ENCODE measurements at regions not wholly inside any gene's neighbourhood (a gene's known extent, or its start where the extent isn't known, plus 50 kb on each side); places are given as distances from the start of the nearest gene placed in this dataset.

DNA sequence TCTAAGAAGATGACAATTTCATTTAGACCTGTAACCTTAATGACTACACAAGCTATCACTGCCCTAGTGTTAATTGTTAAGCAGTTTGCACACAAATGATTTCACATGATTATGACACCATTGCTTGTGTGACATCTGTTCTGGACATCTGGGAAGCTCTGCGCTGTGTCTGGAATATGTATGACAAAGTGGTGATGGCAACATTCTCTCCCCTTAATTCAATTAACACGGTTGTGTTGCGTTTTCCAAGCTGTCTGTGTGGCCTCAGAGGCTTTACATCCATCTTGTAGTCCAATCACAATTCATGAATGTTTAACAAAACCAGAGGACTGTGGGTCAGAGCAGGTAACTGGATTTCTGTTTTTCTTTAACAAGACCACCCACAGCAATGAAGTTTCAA, 204.4 kb downstream of the COG6 start:
- no peak for DNase-seq

- no peak for DNase-seq
These were observed 207.4 kb downstream of the COG6 start for GRCh38 chr13:39862900-39863299.

DNA sequence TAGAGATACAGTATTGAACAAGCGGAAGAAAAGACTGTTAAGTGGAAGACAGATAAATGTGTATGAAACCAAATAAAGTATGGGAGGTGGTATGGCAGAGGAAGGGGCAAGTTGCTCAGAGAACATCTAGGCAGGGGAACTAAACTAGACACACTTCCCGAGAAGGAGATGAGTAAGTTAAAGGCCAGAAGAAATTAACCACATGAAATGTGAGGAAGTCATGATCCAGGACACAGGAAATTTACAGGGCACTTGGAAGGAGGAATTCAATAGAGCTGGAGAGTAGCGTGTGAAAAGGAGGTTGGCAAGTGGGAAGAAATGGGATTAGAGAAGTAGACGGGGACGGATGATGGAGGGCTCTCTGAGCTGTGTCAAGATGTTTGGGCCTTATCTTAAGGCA, 208.8 kb downstream of the COG6 start:
- no peak for DNase-seq

GRCh38 chr13:39866722-39867121, 211.3 kb downstream of the COG6 start:
- DNase-seq = no peak

DNA sequence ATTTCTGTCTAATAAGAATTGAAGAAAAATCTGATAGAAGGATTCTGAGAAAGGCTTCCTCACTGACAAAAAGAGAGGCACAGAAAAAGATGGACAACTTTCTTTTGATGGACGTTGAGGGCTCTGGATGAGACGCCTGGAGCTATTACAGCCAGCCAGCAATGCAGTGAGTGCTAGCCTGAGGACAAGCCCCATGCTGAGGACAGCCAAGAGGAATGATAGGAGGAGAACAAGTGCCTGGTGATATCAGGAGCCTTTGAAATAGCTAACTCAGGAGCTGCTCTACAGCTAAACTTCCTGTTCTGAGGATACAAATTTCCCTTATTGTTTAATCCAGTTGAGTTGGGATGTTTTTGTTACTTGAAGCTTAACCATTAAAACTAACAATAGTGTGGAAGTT, 212.3 kb downstream of the COG6 start:
- no peak for DNase-seq

- no peak for DNase-seq
These were observed 214.8 kb downstream of the COG6 start for GRCh38 chr13:39870197-39870747.

DNA sequence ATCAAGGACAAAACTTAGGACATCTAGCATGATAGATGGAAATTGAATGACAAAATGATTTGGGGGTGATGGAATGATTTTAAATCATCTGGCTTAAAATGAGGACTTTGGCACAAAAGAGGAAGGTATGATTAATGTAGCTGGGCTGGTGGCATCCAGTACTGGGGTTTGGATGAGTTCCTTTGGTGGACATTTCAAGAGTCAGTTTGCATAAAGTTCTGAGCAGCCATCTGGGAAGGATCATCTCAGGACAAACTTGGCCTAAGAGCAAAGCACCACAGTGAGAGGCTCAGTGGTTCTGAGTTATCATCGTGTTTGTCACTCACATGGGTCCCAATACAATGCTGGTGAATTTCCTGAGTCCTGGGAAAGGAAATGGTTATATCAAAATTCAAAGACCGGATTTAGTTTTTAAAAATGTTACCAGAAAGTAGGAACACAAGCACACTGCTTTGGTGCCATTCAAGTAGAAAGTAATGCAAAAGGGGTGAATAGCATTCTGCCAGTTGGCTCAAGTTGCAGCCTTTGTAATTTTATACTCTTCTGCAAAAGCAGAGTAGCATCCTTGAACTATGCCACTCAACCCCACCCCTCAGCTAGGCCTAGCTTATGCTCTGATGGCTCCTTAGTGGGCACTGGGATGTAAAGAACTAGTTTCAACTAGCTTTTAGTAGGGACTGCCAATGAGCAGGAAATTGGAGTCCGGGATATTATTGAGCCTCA, 219.0 kb downstream of the COG6 start:
- no peak for DNase-seq

GRCh38 chr13:39875111-39875987, 219.9 kb downstream of the COG6 start:
- no peak for DNase-seq

- DNase-seq = no peak
These were observed 220.8 kb downstream of the COG6 start for GRCh38 chr13:39876258-39876657.

- DNase-seq = no peak
These were observed 221.7 kb downstream of the COG6 start for GRCh38 chr13:39877134-39877533.

- no peak for DNase-seq
These were observed 224.0 kb downstream of the COG6 start for GRCh38 chr13:39879286-39880035.

GRCh38 chr13:39881383-39881782, 225.9 kb downstream of the COG6 start:
- DNase-seq = no peak

DNA sequence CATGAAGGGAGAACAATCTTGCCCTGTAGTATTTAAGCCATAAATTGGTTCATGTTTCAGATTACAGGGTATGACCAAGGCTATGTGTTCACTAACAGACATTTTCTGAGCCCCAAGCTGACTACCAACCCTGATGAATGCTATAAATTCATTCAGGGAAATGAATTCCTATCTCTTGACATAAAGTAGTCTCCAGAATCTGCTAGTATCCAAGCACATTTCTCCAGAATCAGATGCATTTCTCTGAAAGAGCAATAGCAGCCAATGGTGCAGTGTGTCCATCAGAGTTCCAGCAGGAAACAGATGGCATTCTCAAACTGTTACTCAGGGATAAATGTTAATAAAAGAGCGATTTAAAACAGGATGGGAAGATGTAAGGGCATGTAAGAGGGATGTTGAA, 226.4 kb downstream of the COG6 start:
- DNase-seq = no peak

GRCh38 chr13:39884166-39884565, 228.7 kb downstream of the COG6 start:
- no peak for DNase-seq

- no peak for DNase-seq
These were observed 230.9 kb downstream of the COG6 start for GRCh38 chr13:39886336-39886735.

DNA sequence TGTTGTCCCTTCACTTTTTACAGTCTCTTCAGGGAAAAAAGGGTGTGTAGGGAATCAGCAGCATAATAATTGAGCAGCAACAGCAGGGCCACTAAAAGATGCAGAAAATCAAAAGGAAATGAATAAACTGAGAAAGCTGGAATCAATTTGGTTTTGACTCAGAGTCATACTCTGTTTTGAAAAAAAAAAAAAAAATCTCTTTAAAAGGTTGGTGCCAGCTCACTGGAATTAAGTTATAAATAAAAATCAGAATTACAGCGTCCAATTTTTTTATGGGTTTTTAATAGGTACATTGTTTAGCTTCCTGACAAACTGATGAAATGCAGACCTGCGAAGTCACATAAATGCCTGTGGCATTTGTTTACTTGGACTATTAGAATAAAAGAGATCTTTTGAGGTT, 231.9 kb downstream of the COG6 start:
- no peak for DNase-seq

- no peak for DNase-seq
These were observed 233.7 kb downstream of the COG6 start for GRCh38 chr13:39888865-39889810.

GRCh38 chr13:39890537-39890936, 235.1 kb downstream of the COG6 start:
- no peak for DNase-seq

DNA sequence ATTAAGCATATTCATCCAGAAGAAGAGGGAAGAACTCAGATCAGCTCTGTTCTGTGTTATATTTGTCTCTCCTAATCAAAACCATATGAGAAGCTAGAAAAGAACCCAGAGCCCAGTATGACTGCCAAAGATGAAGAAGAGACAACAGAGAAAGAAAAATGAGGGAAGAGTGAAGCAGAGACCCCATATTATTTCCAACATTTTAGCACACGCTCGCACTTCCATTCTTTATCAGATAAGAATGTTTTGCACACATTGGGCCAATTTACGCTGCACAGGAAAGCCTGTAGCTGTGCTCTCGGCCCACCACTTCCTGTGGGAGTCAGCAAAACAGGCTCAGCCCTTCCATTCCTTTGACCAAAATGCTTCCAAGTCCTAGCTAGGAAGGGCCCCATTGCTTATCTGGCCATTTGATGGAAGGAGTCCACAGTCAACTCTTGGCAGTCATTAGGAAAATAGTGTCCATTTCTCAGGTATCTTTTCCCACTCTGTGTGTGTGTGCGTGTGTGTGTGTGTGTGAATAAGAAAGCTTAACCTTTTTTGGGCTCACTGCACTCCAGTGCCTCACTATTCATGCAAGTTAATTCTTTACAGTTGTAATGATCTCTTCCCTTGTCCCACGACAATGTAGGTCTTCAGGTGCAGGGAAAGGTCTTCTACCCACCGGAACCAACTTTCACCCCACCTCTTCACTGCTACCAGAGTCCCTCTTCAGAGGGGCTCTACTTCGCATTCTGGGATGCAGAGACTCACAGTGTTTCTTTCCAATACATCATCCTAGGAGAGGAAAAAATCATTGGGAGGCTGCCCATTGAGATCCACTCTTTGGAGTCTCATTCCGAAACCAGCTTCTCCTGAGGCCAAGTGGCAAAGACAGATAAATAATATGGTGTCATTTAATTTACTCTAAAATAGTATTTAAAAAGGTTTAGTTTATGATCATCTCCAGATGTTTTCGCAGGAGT, 237.5 kb downstream of the COG6 start:
- DNase-seq = peak; percentile 60

DNA sequence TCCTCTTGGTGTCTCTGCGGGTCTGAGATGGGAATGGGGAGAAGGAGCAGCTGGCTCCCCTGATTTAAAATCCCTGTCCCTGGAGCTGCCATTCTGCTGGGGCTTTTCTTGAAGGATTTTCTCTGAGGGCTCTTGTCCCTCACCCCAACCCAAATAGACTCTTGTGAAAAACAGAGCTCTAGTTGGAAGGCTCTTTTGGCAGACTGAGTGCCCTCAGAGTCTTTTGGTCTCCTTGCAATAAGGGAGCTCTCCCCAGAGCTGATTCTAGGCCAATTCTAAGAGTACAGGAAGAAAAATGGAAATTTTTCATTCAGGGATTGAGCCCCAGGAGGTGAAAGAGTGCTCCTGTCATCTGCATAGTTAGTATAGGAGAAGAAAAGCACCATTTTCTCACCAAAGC, 238.3 kb downstream of the COG6 start:
- no peak for DNase-seq

- no peak for DNase-seq
These were observed 239.1 kb downstream of the COG6 start for GRCh38 chr13:39894586-39894985.

All from GDM1 (cell line).